Endodermal cell (in vitro differentiated cells): ENCODE measurements at regions not wholly inside any gene's neighbourhood (a gene's known extent, or its start where the extent isn't known, plus 50 kb on each side); places are given as distances from the start of the nearest gene placed in this dataset.

ENCODE experiments used
- DNase-seq: peaks from one replicate; pipeline ENCODE4 v3.0.0-alpha.2; 2017
- H3K27ac ChIP-seq: 2 replicates; pipeline ENCODE4 v1.5.1; 2013; ENCODE audit warnings: mild to moderate bottlenecking, low read depth, low read length, moderate library complexity
- H3K27me3 ChIP-seq: 2 replicates; pipeline ENCODE4 v1.6.1; 2013; ENCODE audit warnings: mild to moderate bottlenecking, low read length, moderate library complexity; ENCODE audit not compliant: insufficient read depth, control insufficient read depth, poor library complexity, severe bottlenecking
- H3K36me3 ChIP-seq: 2 replicates; pipeline ENCODE4 v1.7.0; 2013; ENCODE audit warnings: mild to moderate bottlenecking, low read length, moderate library complexity; ENCODE audit not compliant: control insufficient read depth, insufficient read depth
- H3K4me1 ChIP-seq: one replicate; pipeline ENCODE4 v1.7.0; 2013; ENCODE audit warnings: low read length; ENCODE audit not compliant: control insufficient read depth, insufficient read depth
- H3K4me3 ChIP-seq: 2 replicates; pipeline ENCODE4 v1.5.1; 2013; ENCODE audit warnings: mild to moderate bottlenecking, low read length, moderate library complexity
- H3K9ac ChIP-seq: 2 replicates; pipeline ENCODE4 v1.6.1; 2013; ENCODE audit warnings: mild to moderate bottlenecking, low read length, moderate library complexity; ENCODE audit not compliant: poor library complexity, severe bottlenecking; ENCODE audit errors: extremely low read depth
- H3K9me3 ChIP-seq: 2 replicates; pipeline ENCODE4 v1.6.1; 2013; ENCODE audit warnings: mild to moderate bottlenecking, low read length, moderate library complexity; ENCODE audit not compliant: control insufficient read depth
- H3K27ac Mint-ChIP-seq: 2 replicates; pipeline ENCODE4 v1.8.0; 2020; ENCODE audit warnings: mixed read lengths
- H3K27me3 Mint-ChIP-seq: 2 replicates; pipeline ENCODE4 v1.8.0; 2021; ENCODE audit warnings: mild to moderate bottlenecking, mixed read lengths; ENCODE audit not compliant: insufficient read depth
- H3K36me3 Mint-ChIP-seq: 2 replicates; pipeline ENCODE4 v1.8.0; 2020; ENCODE audit warnings: low read depth, mixed read lengths
- H3K4me1 Mint-ChIP-seq: 2 replicates; pipeline ENCODE4 v1.8.0; 2020; ENCODE audit warnings: mixed read lengths
- H3K4me3 Mint-ChIP-seq: 2 replicates; pipeline ENCODE4 v1.8.0; 2020; ENCODE audit warnings: mild to moderate bottlenecking, moderate library complexity, mixed read lengths
- H3K9me3 Mint-ChIP-seq: 2 replicates; pipeline ENCODE4 v1.8.0; 2020; ENCODE audit warnings: mild to moderate bottlenecking, mixed read lengths
- CTCF ChIP-seq: fragments of 200-600 bp; sonication (generic); conservative IDR thresholded peaks from 2 replicates; pipeline ENCODE4 v1.5.0; 2021; ENCODE audit warnings: antibody characterized with exemption, mild to moderate bottlenecking
- WGBS, 2 experiments: methylation state at CpG; one replicate each; pipeline versions ENCODE4 v1.1.5 to v1.1.7; 2013; ENCODE audit warnings: missing lambda C conversion rate in 2 of 2, mixed read lengths in 1 of 2; ENCODE audit not compliant: insufficient coverage in 1 of 2, insufficient read length in 1 of 2; 5-methylcytosine and 5-hydroxymethylcytosine counted together

- no peaks in the 10 kb centered on the region for H3K9me3 ChIP-seq
- peaks cover 15% of the 10 kb centered on the region for H3K4me1 Mint-ChIP-seq
- no peak overlapping the region for H3K27ac Mint-ChIP-seq
- no peaks in the 10 kb centered on the region for H3K4me1 ChIP-seq
- no peaks in the 10 kb centered on the region for H3K9me3 Mint-ChIP-seq
- no peak overlapping the region for H3K4me3 ChIP-seq
- H3K9ac ChIP-seq = no peak overlapping the region
- no peaks in the 10 kb centered on the region for H3K36me3 ChIP-seq
- no peaks in the 10 kb centered on the region for H3K36me3 Mint-ChIP-seq
- H3K27me3 ChIP-seq = peaks cover 39% of the 10 kb centered on the region
- DNase-seq = no peak
- H3K27me3 Mint-ChIP-seq = peaks cover 50% of the 10 kb centered on the region
- no peak overlapping the region for H3K27ac ChIP-seq
- no peak for TF ChIP-seq CTCF
- 90 to 91% methylated on average over 11 to 15 of the region's 15 CpGs for WGBS, 2 experiments
- H3K4me3 Mint-ChIP-seq = no peak overlapping the region
These were observed 134.8 kb upstream of the KLF4 start for GRCh38 chr9:107624234-107624948.

DNA sequence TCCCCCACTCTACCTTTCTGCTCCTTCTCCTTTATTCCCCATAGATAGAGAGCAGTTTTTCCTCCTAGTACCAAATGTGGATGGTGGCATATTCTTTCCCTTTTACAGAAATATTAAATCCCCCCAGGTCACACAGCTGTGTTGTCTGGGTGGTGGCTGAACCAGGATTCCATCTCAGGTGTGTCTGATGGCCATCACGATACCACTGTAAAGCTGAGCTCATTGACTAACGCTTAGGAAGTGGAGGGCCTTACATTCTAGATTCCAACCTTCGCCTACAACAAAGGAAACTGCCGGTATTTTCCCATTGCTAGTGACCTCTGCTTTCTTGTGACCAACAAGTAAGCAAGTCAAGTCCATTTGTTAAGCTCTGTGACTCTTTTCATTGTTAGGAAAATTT, 131.9 kb upstream of the KLF4 start:
- Mint-ChIP-seq H3K36me3 (no peaks in the 10 kb centered on the region), H3K27me3 (peaks cover 44% of the 10 kb centered on the region)

GRCh38 chr9:107620801-107621200, 131.2 kb upstream of the KLF4 start:
- H3K36me3 Mint-ChIP-seq = no peaks in the 10 kb centered on the region
- Histone ChIP-seq H3K4me3 (no peak overlapping the region), H3K36me3 (no peaks in the 10 kb centered on the region), H3K9ac (no peak overlapping the region), H3K27ac (no peak overlapping the region), H3K27me3 (peaks cover 45% of the 10 kb centered on the region), H3K4me1 (no peaks in the 10 kb centered on the region), H3K9me3 (no peaks in the 10 kb centered on the region)
- no peaks in the 10 kb centered on the region for H3K9me3 Mint-ChIP-seq
- H3K27ac Mint-ChIP-seq = no peak overlapping the region
- TF ChIP-seq CTCF = no peak
- 88 to 100% methylated on average over 1 to 7 of the region's 7 CpGs for WGBS, 2 experiments
- no peak for DNase-seq
- H3K4me1 Mint-ChIP-seq = peaks cover 3% of the 10 kb centered on the region
- H3K27me3 Mint-ChIP-seq = peaks cover 45% of the 10 kb centered on the region
- no peak overlapping the region for H3K4me3 Mint-ChIP-seq

More for the DNA sequence above, 131.9 kb upstream of the KLF4 start:
- no peak for DNase-seq
- Mint-ChIP-seq H3K4me3 (no peak overlapping the region), H3K4me1 (peaks cover 3% of the 10 kb centered on the region), H3K9me3 (no peaks in the 10 kb centered on the region), H3K27ac (no peak overlapping the region)
- H3K4me3 ChIP-seq = no peak overlapping the region
- H3K9me3 ChIP-seq = no peaks in the 10 kb centered on the region
- no peaks in the 10 kb centered on the region for H3K36me3 ChIP-seq
- 85 to 95% methylated on average over 2 to 4 of the region's 4 CpGs for WGBS, 2 experiments
- no peaks in the 10 kb centered on the region for H3K4me1 ChIP-seq
- no peak overlapping the region for H3K27ac ChIP-seq
- no peak for TF ChIP-seq CTCF
- peaks cover 41% of the 10 kb centered on the region for H3K27me3 ChIP-seq
- H3K9ac ChIP-seq = no peak overlapping the region
